ENCODE measurements at regions not wholly inside any gene's neighbourhood (a gene's known extent, or its start where the extent isn't known, plus 50 kb on each side); places are given as distances from the start of the nearest gene placed in this dataset.

DNA sequence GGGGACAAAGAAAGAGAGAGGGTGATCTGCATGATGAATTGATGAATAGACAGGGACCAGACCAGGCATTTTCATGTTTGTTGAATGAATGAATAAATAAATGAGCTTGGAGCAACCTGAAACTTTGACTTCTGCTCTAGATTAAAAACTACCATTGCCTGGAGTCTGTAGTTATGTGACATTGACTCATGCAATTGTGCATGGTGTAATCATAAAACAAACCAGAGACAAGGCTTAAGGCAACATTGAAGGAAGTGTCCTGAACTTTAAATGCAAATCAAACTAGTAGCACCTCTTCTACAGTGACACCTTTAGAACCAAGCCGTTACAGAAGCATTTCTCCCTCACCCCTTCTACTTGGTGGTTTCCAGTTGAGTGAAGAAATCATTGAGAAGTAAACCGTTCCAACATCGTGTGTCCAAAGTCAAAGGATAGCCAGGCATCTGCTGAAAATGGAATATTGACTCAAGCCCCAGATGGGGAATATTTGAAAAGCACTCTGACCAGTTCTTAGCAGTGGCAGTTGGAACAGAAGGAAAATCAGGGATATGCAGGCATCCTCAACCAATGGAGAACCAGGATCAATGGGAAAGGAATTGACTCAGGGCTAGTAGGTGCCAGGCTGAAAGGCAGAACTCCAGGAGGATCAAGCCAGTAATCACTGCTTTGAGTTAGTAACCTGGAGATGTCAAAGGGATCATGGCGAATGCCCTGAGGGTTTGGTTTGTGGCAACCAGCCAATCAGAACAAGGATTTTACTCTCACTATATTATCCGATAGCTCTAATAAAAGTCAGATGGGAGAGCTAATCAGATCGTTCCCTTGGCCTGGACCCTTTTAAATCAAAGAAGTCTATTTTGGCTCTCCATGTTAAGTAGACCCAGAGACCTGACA is 171.2 kb upstream of the TSHZ2 start:
- H3K4me3 ChIP-seq (ENCODE audit: low read depth, low read length): no peak overlapping the region
- TF ChIP-seq, protein P1, sequence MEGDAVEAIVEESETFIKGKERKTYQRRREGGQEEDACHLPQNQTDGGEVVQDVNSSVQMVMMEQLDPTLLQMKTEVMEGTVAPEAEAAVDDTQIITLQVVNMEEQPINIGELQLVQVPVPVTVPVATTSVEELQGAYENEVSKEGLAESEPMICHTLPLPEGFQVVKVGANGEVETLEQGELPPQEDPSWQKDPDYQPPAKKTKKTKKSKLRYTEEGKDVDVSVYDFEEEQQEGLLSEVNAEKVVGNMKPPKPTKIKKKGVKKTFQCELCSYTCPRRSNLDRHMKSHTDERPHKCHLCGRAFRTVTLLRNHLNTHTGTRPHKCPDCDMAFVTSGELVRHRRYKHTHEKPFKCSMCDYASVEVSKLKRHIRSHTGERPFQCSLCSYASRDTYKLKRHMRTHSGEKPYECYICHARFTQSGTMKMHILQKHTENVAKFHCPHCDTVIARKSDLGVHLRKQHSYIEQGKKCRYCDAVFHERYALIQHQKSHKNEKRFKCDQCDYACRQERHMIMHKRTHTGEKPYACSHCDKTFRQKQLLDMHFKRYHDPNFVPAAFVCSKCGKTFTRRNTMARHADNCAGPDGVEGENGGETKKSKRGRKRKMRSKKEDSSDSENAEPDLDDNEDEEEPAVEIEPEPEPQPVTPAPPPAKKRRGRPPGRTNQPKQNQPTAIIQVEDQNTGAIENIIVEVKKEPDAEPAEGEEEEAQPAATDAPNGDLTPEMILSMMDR (IDR thresholded peaks at IDR 0.05; ENCODE audit: borderline replicate concordance, insufficient read depth, low read depth, low read length): no peak

DNA sequence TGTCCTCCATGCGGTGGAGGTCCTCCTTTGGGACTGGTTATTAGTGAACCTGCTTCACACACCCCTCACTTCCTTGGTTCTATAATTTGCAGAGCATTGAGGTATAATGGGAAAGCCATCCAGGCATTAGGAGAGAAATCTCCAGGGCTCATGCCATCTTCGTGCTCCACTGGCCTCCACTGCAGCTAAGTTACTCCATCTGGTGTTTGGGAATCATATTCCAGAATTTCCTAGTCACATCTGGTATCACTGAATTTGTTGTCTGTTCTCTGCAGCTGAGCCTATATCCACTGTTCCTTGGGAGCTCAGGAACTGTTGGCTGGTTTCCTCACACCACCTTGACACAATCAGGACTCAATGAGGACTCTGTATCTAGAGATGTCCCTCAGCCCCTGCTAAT is 173.0 kb upstream of the TSHZ2 start:
- TF ChIP-seq, protein P1 (IDR thresholded peaks at IDR 0.05; ENCODE audit: borderline replicate concordance, insufficient read depth, low read depth, low read length): no peak
- H3K4me3 ChIP-seq (ENCODE audit: low read depth, low read length): no peak overlapping the region

DNA sequence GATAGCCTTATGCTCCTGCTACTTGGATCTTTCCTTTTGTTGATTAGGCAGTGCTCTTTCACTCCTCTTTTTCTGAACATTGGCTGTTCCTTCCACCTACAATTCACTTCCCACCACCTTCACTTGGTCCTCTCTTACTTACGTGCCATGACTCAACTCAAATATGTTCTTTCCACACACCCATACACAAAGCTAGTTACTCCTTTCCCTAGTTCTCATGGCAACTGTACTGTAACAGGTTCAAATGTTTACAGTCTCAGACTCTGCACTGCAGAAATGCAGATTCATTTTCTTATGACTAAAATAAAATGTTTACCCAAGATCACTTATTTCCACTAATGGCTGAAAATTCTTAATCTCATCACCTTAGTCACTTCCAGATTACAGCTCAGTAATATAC is 174.0 kb upstream of the TSHZ2 start:
- H3K4me3 ChIP-seq (ENCODE audit: low read depth, low read length): no peak overlapping the region
- TF ChIP-seq, protein P1 (IDR thresholded peaks at IDR 0.05; ENCODE audit: borderline replicate concordance, insufficient read depth, low read depth, low read length): no peak

DNA sequence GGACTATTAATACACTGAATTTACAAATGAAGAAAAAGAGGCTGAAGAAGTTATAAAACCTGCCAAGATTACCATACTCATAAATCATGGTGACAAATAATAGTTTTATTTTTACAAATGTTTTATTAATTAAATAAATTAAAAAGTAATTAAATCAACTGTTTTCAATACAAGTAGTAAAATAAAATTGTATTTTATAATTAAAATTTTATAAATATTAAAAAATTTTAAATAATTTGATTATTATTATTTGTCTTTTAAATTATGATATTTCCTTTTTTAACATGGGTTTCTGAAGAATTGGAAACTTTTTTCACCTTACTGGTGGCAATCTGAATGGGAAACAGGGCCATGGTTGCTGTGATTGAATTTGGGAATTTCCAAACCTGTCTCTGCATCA is 177.3 kb upstream of the TSHZ2 start:
- TF ChIP-seq, protein P1 (IDR thresholded peaks at IDR 0.05; ENCODE audit: borderline replicate concordance, insufficient read depth, low read depth, low read length): no peak
- no peak overlapping the region for H3K4me3 ChIP-seq (ENCODE audit: low read depth, low read length)

DNA sequence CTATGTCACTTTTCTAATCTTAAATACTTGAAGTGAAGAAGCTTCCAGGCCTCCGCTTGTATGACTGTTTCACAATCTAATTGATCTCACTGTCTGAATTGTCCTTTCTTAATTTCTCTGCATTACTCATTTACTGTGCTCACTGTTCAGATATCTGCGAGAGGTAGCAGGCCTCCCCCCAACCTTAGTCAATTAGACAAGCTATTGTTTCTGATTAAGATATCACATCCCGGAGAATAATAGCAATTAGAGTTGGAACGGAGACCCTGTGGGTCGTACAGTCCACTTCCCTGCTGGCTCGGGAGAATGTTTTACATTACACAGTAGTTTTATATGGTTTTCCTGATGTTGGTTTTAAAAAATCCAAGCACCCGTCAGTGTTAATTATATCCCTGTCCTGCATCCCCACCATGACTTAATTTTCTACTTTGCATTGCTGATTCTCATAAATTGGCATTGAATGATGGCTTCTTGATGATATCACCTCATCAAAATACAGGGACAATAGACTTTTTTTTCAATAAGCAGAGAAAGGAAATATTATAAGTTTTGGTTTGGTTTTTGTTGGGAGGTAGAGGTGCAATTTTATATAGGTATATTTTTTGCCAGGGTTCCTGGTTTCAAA is 178.7 kb upstream of the TSHZ2 start:
- H3K4me3 ChIP-seq (ENCODE audit: low read depth, low read length): no peak overlapping the region

DNA sequence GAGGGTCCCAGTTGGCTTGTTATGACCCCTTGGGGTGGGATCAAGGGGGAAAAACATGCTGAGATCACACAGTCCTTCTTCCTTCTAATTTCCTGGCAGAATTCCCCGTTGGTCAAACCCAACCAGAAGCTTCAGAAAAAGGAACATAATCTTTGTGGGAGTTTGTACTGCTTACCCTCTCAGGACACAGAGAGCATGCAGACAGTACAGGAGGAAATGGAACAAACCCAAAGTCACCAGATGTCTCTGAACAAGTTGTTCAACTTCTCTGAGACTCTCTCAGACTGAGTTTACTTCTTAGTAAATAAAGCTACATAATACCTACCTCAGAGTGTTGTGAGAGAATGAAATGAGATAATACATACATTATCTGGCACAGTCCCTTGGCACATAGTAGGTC is 181.1 kb upstream of the TSHZ2 start:
- TF ChIP-seq, protein P1 (IDR thresholded peaks at IDR 0.05; ENCODE audit: borderline replicate concordance, insufficient read depth, low read depth, low read length): no peak
- H3K4me3 ChIP-seq (ENCODE audit: low read depth, low read length): no peak overlapping the region

More for the DNA sequence above, 178.7 kb upstream of the TSHZ2 start:
- TF ChIP-seq, protein P1 (IDR thresholded peaks at IDR 0.05; ENCODE audit: borderline replicate concordance, insufficient read depth, low read depth, low read length): no peak

DNA sequence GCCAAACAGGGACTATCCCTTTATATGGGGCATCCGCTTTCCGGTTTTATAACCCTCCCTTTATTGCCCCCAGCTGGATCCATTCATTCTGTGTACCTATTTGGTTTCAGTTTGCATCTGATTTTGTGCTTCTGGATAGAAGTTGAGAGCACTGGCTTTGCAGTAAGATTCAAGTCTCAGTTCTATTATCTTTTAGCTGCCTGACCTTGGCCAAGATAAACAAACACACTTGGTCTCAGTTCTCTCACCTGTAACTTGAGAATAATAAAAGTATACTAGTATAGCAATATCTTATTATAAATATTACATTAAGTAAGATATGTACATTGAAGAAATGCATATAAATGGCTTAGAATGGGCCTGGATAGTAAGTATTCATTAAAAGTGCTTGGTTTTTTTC is 182.4 kb upstream of the TSHZ2 start:
- TF ChIP-seq, protein P1 (IDR thresholded peaks at IDR 0.05; ENCODE audit: borderline replicate concordance, insufficient read depth, low read depth, low read length): no peak
- H3K4me3 ChIP-seq (ENCODE audit: low read depth, low read length): no peak overlapping the region

Measured in GM12875 (cell line).